NCI-H2029 (cell line): ENCODE measurements at regions not wholly inside any gene's neighbourhood (a gene's known extent, or its start where the extent isn't known, plus 50 kb on each side); places are given as distances from the start of the nearest gene placed in this dataset.

Source experiments
- DNase-seq: peaks from one replicate; lab custom pipeline; 2025; lab: John Stamatoyannopoulos, UW

GRCh38 chr10:123409426-123409825 is 255.2 kb downstream of the BUB3 start:
- no peak for DNase-seq

DNA sequence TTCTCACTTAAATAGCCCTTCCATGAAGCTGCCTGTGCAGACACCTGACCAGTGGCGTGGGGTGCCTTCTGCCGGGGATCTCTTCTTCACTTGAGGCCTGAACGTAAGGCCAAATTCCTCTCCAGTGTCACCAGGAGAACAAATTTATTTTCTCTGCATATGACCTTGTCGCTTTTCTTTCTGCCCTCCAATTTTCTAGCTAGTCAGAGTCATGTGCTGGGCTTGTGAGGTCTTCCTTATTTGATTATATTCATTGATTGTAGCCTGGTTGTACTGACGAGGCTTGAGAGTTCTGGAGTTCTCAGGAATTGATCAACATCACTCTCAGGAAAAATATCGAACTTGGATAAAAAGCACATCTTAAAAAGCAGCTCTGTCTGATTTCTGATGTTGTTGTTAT is 255.7 kb downstream of the BUB3 start:
- DNase-seq = no peak

- DNase-seq = no peak
Observed at GRCh38 chr10:123413353-123413752, 252.8 kb upstream of the GPR26 start.

GRCh38 chr10:123415523-123415922 is 250.6 kb upstream of the GPR26 start:
- no peak for DNase-seq

DNA sequence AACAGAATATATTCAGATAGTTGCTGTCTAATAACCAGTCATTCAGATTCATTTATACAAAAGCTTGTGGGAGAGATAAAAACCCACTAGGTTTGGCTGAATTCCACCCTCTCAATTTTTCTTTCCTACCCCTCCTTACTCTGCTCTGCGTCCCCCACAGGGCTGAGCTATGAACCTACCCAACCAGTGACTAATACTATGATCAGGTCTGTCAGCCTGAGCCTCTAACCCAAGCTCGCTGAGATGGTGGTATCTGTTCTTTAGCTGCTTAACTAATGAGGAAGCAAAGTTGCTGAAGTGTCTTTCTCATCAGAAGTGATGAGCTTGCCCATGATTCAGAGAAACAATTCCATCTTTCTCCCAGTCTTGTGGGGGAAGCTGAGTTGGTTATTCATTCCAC is 248.7 kb upstream of the GPR26 start:
- no peak for DNase-seq

GRCh38 chr10:123421461-123421860 is 244.7 kb upstream of the GPR26 start:
- DNase-seq = no peak

GRCh38 chr10:123422261-123422660 is 243.9 kb upstream of the GPR26 start:
- no peak for DNase-seq

DNA sequence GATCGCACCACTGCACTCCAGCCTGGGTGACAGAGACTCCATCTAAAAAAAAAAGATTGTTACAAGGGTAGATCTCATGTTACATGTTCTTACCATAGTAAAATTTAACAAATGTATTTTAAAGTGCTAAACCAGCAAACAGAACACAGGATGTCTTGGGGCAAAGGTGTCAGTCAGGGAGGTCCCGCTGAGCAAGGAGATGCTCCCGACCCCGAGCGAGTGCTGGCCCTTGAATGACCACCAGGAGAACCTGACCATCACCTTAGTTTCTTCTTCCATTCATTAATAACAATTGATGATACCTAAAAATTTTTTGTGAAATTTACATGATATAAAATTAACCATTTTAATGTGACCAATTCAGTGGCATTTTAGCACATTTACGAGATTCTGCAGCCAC is 241.6 kb upstream of the GPR26 start:
- no peak for DNase-seq

- DNase-seq = no peak
Observed at GRCh38 chr10:123425680-123426079, 240.5 kb upstream of the GPR26 start.

DNA sequence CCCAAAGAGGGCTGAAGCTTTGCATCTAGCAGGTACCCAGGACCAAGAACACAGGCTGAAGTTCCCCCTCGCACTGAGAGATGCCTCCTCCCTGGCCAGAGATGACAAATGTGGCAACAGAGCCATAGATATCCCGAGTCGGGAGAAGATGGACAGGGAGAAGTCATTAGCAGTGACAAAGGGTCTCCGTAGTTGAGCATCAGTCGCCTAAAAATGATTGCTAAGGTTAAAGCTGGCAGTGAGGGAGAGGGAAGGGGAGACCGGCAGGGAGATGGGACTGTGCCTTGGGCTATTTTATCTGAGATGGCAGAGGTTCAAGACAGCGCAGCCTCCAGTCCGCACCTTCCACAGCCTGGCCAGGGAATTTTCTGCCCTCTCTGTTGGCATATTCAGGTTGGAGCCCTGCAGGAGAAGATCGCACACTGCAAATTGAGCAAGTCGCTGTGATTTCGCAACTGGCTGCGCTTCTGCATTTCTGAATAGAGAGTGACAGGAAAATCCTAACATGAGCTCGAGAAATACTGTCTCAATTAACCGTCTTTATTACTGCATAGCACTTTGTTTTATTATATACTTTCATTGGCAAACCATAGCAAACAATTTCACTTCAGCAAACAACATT is 238.9 kb upstream of the GPR26 start:
- no peak for DNase-seq

DNA sequence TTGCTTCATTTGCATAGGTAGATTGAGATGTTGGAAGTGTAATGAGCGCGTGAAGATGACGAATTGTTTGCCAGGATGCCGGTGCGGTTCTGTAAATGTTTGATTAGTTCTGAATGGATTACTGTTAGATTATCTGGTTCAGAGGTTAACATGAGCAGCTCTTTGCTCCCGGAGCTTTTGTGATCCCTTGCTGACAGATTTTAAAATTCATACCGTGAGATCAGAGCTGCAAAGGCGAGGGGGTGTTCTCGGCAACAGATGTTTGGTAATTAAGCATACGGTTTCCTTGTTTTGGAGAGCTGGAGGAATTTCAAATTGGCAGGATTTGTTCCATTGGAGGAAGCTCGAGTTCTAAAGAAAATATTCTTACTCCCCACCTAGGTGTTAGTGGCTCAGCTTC is 237.8 kb upstream of the GPR26 start:
- no peak for DNase-seq

DNA sequence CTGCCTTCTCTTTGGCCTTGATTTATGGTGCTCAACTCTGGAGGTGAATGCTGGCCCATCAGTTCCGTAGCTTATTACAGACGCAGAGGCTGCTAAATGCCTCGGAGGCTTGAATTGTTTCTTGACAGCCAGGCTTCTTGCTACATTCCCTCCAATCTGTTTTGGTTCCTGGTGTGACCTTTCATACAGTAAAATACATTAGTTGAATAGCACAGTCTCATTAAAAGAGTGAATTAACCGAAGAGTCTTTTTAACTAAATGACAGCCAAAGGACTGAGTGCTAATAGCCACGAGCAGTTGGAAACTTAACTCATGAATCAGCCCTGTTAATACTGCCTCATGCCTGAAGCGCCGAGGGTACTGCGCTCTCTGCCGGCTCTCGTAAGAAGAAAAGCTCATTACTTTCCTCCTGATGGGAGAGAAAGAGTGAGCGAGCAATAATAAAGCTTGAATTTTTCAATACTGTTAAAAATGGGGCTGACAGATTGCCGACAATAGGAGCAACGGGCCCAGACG is 236.4 kb upstream of the GPR26 start:
- DNase-seq = no peak

GRCh38 chr10:123433539-123433938 is 232.6 kb upstream of the GPR26 start:
- DNase-seq = no peak

GRCh38 chr10:123434435-123435039 is 231.6 kb upstream of the GPR26 start:
- DNase-seq = no peak

DNA sequence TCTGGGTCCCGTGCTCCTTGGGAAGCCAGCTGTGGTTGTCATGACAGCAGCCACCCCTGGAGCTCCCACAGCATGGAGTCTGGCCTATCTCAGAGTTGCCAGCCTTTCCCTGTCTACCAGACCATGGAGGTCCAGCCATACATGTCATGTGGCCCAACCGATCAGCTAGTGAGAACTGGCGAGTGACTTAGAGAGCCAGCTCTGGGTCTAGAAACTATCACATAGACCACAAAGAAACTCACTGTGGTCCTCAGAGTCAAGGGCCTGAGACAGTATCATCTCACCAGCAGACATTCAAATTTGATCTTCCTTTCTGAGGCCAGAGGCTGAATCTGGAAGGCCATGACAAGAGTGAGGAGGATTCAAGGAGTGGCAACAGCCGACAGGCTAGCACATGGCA is 223.3 kb upstream of the GPR26 start:
- DNase-seq = no peak

GRCh38 chr10:123443924-123444323 is 222.2 kb upstream of the GPR26 start:
- no peak for DNase-seq

DNA sequence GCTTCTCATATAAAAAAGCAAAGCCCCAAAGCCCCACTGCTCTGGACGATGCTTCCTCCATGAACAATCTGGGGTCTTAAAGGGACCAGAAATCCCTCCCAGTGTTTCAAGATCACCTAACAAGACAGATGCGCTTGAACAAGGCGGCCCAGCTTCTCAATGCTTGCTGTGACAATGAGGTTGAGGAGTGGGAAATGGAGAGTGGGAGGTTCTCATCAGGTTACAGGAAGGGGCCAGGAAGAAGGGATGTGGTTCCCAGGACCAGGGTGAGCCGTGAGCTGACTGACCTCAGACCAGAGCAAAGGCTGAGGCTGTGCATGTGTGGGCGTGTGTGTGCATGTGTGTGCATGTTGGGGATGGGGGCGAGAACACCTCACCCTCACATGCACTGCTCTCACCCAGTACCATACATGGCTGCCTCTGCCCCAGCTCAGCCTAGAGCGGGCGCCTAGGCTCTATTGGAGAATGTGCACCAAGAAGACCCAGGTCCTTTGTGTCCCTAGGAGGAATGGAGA is 220.8 kb upstream of the GPR26 start:
- DNase-seq = no peak

DNA sequence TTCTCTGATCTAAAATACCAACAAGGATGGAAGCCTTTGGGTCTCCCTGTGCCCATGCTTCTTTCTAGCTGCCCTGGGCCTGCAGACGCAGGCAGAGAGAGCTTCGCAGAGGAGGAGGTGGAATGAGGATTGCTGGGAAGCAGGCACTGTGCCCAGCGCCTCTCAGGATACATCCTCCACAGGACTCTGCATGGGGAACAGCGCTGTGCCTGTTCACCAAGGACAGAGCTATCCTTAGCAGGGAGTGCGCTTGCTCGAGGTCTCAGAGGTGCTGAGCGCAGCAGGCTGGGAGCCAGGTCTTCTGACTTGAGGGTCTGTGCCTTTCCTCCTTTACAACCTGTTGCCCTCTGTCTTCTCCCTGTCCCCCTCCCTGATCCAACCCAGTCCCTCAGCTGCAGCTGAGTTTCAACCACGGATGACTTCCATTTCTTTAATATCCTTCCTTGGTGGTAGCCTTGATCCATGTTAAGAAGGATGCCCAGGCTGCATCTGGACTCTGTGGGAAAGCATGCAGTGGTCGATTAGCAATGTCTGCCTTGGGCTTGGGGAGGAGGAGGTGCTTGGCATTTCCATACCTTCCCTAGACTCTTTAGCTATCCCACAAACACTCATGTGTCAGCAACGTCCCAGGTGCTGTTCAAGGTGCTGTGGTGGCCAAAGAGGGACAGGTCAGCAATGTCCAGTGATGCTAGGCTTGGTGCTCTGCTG is 219.6 kb upstream of the GPR26 start:
- DNase-seq = no peak

DNA sequence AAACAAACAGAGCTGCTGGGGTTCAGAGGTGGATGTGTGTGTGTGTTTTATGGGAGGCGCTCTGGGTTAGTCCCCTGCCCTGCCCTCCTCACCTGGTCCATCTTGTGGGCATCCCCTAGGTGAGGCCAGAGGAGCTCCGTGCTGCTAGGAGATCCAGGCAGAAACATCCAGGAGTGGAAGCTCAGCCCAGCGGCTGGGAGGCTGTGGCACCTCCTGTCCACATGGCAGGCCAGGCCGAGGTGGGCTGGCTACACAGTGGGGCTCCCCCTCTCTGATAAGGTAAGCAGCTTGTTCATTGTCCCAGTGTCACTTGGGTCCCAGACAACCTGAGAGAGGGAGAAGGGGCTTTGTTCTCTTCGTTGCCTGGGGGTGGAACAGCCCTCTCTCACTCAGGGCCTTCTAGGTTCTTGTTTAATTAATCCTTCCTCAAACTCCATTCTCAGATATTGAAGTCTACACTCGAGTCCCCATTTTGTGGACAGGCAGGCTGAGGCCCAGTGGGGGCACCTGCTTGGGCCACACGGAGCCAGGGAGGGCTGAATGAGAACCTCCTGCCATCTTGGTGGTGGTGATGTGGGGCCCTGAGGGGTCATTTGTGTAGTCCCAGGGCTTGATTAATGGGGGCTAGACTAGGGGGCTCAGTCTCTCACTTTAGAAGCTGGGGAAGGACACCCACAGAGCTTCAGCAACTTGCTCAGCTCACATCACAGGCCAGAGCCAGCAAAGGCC is 216.8 kb upstream of the GPR26 start:
- no peak for DNase-seq

GRCh38 chr10:123450956-123451605 is 215.1 kb upstream of the GPR26 start:
- no peak for DNase-seq

GRCh38 chr10:123451618-123452245 is 214.4 kb upstream of the GPR26 start:
- DNase-seq = no peak
